Stimulated activated CD4-positive, alpha-beta T cell treated with anti-CD3 and anti-CD28 coated beads, Interleukin-4, amount 100 ng/mL, for 48 hours (primary cell): ENCODE measurements at regions not wholly inside any gene's neighbourhood (a gene's known extent, or its start where the extent isn't known, plus 50 kb on each side); places are given as distances from the start of the nearest gene placed in this dataset.

Experiments
- DNase-seq, 2 donors: peaks; one replicate each; pipeline ENCODE4 v3.0.0-alpha.2; 2020; ENCODE audit warnings: low read depth in 2 of 2

GRCh38 chr5:44868541-44868940 lies 59.8 kb downstream of the MRPS30 start:
- DNase-seq: no peak

DNA sequence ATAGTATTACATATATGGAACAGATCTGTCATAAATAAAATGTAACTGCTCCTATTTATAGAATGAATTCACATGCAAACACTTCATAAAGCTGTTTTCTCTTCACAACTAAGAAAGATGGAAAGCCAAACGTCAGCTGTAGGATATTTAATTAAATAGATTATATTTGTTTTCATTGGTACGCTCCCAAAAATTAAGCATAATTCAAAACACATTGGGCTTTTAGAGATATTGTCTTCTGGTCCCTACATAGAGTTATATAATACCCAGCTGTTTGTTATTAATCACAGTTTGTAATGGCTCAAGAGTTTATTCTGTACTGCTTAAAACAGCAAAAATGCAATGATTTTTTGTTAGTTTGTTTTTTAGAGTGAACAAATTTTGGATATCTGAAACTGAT lies 61.2 kb downstream of the MRPS30 start:
- no peak for DNase-seq

- DNase-seq: no peak
Observed at GRCh38 chr5:44870430-44870829, 61.7 kb downstream of the MRPS30 start.

GRCh38 chr5:44871401-44871800 lies 62.7 kb downstream of the MRPS30 start:
- no peak for DNase-seq

DNA sequence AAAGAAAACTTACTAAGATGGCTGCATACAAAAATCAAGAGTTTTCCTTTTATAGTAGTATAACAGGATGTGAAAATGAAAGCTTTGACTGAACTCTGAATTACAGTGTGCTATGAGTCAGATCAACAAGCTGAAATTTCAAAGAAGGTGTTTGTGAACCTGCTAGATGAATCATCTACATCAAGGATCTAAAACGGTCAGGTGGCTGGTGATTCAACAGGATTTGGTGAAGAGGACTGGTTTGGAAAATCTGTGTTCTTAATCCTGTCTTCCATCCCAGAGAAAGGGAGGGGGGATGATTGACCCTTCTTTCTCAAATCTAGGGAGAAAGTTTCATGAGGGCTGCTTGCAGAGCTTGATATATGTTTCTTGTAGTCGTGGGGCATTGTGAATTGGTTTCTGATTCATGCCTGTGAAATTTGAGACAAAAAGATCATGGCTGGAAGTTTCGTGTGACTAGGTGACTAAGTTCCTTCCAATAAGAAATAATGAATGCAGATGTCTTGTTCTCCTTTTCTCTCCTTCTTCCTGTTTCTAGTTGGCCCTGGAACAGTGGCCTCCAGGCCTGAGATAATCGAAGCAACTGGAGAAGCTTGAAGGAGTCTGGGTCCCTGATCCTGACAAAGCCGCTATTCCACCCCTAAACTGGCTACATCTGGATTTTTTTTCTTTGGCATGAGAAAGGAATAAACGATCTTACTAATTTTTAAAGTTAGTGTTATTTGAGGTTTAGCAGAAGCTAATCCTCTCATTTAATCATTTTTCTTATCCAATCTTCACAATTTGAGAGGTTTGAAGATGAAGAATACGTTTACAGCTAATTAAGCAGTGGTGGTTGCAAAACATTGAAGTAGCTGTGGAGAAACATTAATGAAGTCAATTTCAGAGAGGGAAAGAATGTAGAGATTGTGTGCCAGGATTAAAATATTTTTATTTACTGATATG lies 67.2 kb downstream of the MRPS30 start:
- DNase-seq: peak in 1 of 2 donors; percentile 17

- DNase-seq: no peak
Observed at GRCh38 chr5:44881266-44881665, 72.5 kb downstream of the MRPS30 start.

GRCh38 chr5:44884036-44884435 lies 75.3 kb downstream of the MRPS30 start:
- no peak for DNase-seq

DNA sequence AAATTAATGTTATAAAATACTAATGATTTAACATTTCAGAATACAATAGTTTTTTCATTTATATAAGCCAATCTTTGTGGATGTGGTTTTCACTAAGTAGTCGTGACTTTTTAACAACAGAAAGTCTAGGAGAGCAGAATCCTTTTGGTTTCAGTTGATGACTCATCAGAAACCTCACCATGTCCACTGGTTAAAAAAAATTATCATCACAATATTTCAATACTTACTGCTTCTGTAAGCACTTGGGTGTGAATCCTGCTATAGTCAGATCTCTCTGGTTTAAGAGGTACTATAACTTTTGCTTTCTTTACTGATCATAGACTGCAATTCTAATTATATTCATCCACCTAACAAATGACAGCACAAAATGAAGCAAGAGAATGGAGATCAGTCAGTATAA lies 77.2 kb downstream of the MRPS30 start:
- DNase-seq: no peak

GRCh38 chr5:44887722-44888121 lies 79.0 kb downstream of the MRPS30 start:
- no peak for DNase-seq

DNA sequence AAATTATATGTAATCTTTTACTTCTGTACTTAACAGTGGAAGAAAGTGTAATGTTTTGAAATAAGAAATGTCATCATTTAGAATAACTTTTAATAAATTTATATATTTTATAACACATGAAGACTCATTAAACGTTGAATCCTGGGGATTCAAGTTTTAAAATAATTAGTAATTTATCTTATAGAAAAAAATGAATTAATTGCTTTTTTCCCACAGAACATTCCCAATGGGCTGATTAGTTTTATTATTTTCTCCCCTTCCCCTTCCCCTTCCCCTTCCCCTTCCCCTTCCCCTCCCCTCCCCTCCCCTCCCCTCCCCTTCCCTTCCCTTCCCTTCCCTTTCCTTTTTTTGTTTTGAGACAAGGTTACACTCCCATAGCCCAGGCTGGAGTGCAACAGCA lies 79.7 kb downstream of the MRPS30 start:
- DNase-seq: no peak

- no peak for DNase-seq
Observed at GRCh38 chr5:44891116-44891515, 82.4 kb downstream of the MRPS30 start.

GRCh38 chr5:44900273-44900954 lies 91.7 kb downstream of the MRPS30 start:
- no peak for DNase-seq

- no peak for DNase-seq
Observed at GRCh38 chr5:44907396-44907795, 98.6 kb downstream of the MRPS30 start.

GRCh38 chr5:44909004-44909403 lies 100.3 kb downstream of the MRPS30 start:
- DNase-seq: no peak

- no peak for DNase-seq
Observed at GRCh38 chr5:44911501-44911900, 102.8 kb downstream of the MRPS30 start.

DNA sequence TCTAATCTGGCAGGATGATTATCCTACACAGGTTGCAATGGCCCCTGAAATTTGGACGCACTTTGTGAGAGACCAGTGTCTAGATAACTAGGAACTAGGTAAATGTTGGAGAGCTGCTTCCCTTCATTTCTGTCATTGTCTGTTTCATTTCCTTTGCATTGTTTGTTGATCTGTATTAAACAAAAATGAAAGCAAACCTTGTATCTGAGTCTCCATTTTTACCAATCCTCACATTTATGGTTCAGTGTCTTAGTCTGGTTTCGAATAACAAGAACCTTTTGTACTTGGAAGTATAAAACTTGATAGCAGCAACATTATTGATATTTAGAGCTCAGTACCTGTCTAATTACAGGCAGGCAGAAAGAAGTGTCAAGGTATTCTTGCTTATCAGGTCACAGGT lies 105.5 kb downstream of the MRPS30 start:
- DNase-seq: no peak

DNA sequence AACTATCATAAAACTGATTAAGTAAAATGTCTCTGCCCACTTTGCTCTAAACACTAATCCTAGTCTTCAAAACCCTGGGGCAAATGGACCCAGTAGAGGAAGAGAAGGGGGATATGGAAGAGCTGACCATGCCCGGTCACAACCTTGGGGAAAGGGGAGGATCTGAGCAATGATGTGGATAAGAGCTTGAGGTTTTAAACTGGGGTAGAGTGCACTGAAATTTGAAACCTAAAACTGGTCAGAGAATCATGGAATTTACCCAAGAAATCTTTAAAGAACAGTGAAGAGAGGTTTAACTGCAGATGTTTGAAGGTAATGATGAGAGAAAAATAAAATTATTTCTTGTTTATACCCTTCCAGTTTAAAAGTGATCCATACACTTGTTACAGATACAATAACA lies 110.8 kb downstream of the MRPS30 start:
- no peak for DNase-seq

DNA sequence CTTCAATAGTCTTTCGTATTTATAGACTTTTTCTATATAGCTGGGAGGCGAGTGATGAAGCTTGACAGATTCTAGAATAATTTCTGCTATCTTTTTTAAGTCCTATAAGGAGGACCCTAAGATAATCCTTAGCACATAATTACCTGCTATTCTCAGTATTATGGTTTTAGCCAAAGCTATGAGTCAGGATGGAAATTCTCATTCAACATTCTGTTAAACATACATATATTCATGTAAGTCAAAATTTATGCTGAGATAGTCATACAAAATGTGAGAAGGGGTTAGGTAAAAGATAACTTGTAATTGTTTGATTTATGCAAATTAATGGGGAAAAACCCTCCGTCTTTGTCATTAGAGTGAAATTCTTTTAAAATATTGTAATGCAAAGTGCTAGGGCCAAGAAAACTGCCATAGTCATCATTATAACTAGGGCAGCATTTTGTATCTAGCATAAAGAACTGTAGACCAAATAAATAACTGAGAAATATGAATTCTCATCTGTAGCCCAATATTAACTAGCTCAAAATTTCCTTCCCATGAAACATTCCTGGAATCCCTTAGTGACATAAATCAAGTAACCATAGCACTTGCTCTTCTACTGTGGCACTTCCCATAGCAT lies 118.5 kb downstream of the MRPS30 start:
- no peak for DNase-seq

DNA sequence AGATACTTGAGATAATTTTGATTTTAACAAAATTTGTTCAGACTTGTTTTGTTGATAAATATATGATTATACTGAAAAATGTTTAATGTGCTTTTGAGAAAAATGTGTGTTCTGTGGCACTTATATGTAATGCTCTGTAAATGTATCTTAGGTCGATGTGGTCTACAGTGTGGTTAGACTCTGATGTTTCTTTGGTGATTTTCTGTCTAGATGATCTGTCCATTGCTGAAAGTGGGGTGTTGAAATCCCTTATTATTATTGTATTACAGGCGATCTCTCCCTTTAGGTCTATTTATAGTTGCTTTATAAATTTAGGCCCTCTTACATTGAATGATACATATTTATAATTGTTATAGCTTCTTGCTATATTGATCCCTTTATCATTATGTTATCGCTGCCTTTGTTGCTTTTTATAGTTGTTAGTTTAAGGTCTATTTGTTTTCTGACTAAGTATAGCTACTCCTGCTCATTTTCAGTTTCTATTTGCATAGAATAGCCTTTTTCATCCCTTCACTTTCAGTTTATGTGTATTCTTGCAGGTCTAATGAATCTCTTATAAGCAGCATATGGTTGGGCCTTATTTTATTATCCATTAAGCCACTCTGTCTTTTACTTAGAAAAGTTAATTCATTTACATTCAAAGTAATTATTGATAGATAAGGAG lies 124.3 kb downstream of the MRPS30 start:
- DNase-seq: no peak

GRCh38 chr5:44933686-44934085 lies 124.9 kb downstream of the MRPS30 start:
- no peak for DNase-seq

DNA sequence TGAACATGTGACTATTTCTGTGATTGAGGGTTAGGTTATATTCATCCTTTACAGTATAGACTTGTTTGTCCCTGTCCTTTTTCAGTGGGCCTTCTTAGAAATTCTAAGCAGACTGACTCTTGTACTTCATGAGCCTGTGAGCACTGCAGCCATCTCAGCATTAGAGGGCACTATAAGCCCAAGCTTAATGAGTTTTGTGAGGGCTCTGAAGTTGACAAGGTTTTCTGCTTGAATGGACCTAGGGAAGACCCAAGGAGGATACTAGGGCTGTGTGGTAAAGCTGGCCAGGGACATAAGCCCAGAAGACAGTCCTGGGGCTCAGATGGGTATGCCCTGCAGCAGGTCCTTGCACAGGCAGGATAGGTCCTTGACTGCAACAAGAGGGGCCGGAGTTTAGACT lies 126.5 kb downstream of the MRPS30 start:
- no peak for DNase-seq

- DNase-seq: no peak
Observed at GRCh38 chr5:44935871-44936270, 127.1 kb downstream of the MRPS30 start.
